K562 (cell line): ENCODE measurements at regions not wholly inside any gene's neighbourhood (a gene's known extent, or its start where the extent isn't known, plus 50 kb on each side); places are given as distances from the start of the nearest gene placed in this dataset.
A peak's percentile ranks its signal among the peaks of the same experiment; 100 is the strongest.

ENCODE experiments used
- CHCHD3 ChIP-seq: fragments of 250-450 bp; sonication (Bioruptor Pico); IDR thresholded peaks from 2 replicates; pipeline ENCODE4 v2.1.2; 2022; ENCODE audit warnings: mild to moderate bottlenecking
- COPS2 ChIP-seq: fragments of 450-650 bp; conservative IDR thresholded peaks from 2 replicates; pipeline ENCODE4 v1.6.1; 2016; ENCODE audit warnings: mild to moderate bottlenecking, moderate library complexity
- ELF1 ChIP-seq: fragments of 200-800 bp; sonication (Bioruptor generic); IDR thresholded peaks from 2 replicates; pipeline ENCODE4 v1.6.1; 2016; ENCODE audit warnings: missing genetic modification characterization, missing compliant biosample characterization
- ETV5 ChIP-seq: sonication (generic); formaldehyde crosslinking; IDR thresholded peaks from 2 replicates; pipeline ENCODE4 v1.4.0; 2020; ENCODE audit warnings: low read depth, mild to moderate bottlenecking, missing genetic modification reagents
- FOS ChIP-seq: IDR thresholded peaks from 3 replicates; pipeline ENCODE4 v1.6.1; 2011; ENCODE audit not compliant: insufficient read length; ENCODE audit errors: extremely low read depth
- HSF4 ChIP-seq: fragments of 250-450 bp; sonication (Bioruptor Pico); IDR thresholded peaks from 2 replicates; pipeline ENCODE4 v2.1.2; 2022; ENCODE audit warnings: mild to moderate bottlenecking, moderate library complexity, borderline replicate concordance
- KAT7 ChIP-seq: sonication (generic); formaldehyde crosslinking; IDR thresholded peaks from 2 replicates; pipeline ENCODE4 v1.8.0; 2022; ENCODE audit warnings: missing genetic modification reagents, mild to moderate bottlenecking, borderline replicate concordance
- L3MBTL2 ChIP-seq: fragments of 450-650 bp; IDR thresholded peaks from 2 replicates; pipeline ENCODE4 v1.6.1; 2016; ENCODE audit warnings: mild to moderate bottlenecking, moderate library complexity
- MIER1 ChIP-seq: fragments of 450-650 bp; IDR thresholded peaks from 2 replicates; pipeline ENCODE4 v1.6.1; 2016; ENCODE audit warnings: antibody characterized with exemption, mild to moderate bottlenecking, low read depth
- MYC ChIP-seq, 2 experiments: fragments of 250-450 bp in 1 of 2; sonication (Bioruptor Pico) in 1 of 2; IDR thresholded peaks; 2 replicates each; pipeline versions ENCODE4 v1.5.1 to v1.6.1; 2012 to 2021; ENCODE audit warnings: low read depth in 2 of 2, borderline replicate concordance in 1 of 2, improper control_type of control experiment in 1 of 2, low read length in 1 of 2, mild to moderate bottlenecking in 1 of 2, moderate library complexity in 1 of 2
- NCOR1 ChIP-seq: fragments of 450-650 bp; IDR thresholded peaks from 2 replicates; pipeline ENCODE4 v1.6.1; 2016; ENCODE audit warnings: mild to moderate bottlenecking, moderate library complexity
- NFE2L1 ChIP-seq: fragments of 450-650 bp; IDR thresholded peaks from 2 replicates; pipeline ENCODE4 v1.6.1; 2016; ENCODE audit warnings: missing genetic modification characterization, low read depth, mild to moderate bottlenecking, missing compliant biosample characterization, moderate library complexity, borderline replicate concordance
- NFRKB ChIP-seq: fragments of 450-650 bp; IDR thresholded peaks from 2 replicates; pipeline ENCODE4 v1.6.1; 2016; ENCODE audit warnings: low read depth
- POLR2AphosphoS5 ChIP-seq: IDR thresholded peaks from 2 replicates; pipeline ENCODE4 v1.6.1; 2011; ENCODE audit warnings: mild to moderate bottlenecking, low read depth, low read length, moderate library complexity; ENCODE audit not compliant: control insufficient read depth, insufficient read depth
- POLR3A ChIP-seq: IDR thresholded peaks from 2 replicates; pipeline ENCODE4 v1.6.1; 2011; ENCODE audit warnings: borderline replicate concordance, mild to moderate bottlenecking, moderate library complexity; ENCODE audit not compliant: insufficient read length, insufficient read depth; ENCODE audit errors: extremely low read depth
- PTRF ChIP-seq: fragments of 450-650 bp; IDR thresholded peaks from 2 replicates; pipeline ENCODE4 v1.6.1; 2016; ENCODE audit warnings: mild to moderate bottlenecking, missing genetic modification characterization, missing compliant biosample characterization
- PURB ChIP-seq: sonication (generic); formaldehyde crosslinking; IDR thresholded peaks from 2 replicates; pipeline ENCODE4 v1.9.0; 2021; ENCODE audit warnings: low read depth, mild to moderate bottlenecking, missing genetic modification reagents
- RAD51 ChIP-seq: fragments of 450-650 bp; IDR thresholded peaks from 2 replicates; pipeline ENCODE4 v1.7.1; 2016; ENCODE audit warnings: low read depth, mild to moderate bottlenecking, borderline replicate concordance
- RFX7 ChIP-seq: fragments of 250-450 bp; sonication (Bioruptor Pico); IDR thresholded peaks from 2 replicates; pipeline ENCODE4 v1.5.1; 2021; ENCODE audit warnings: mild to moderate bottlenecking
- STAT5B ChIP-seq: fragments of 250-450 bp; sonication (Bioruptor Pico); IDR thresholded peaks from 2 replicates; pipeline ENCODE4 v1.8.0; 2021; ENCODE audit warnings: mild to moderate bottlenecking, inconsistent platforms
- VEZF1 ChIP-seq: fragments of 200-800 bp; sonication (Bioruptor generic); IDR thresholded peaks from 2 replicates; pipeline ENCODE4 v1.6.1; 2017; ENCODE audit warnings: missing genetic modification characterization, missing compliant biosample characterization
- XRCC5 ChIP-seq: fragments of 200-400 bp; formaldehyde crosslinking; IDR thresholded peaks from 2 replicates; pipeline ENCODE4 v1.6.1; 2017; ENCODE audit warnings: low read depth, mild to moderate bottlenecking, low read length
- ZHX1 ChIP-seq: fragments of 150-350 bp; conservative IDR thresholded peaks from 2 replicates; pipeline ENCODE4 v1.6.1; 2014; ENCODE audit warnings: low read length
- ZNF274 ChIP-seq: IDR thresholded peaks from 2 replicates; pipeline ENCODE4 v1.6.1; 2011; ENCODE audit warnings: low read depth, mild to moderate bottlenecking, low read length, moderate library complexity, borderline replicate concordance
- ZNF644 ChIP-seq: fragments of 200-800 bp; sonication (Bioruptor generic); IDR thresholded peaks from 2 replicates; pipeline ENCODE4 v1.6.1; 2016; ENCODE audit warnings: low read depth, missing genetic modification characterization, missing compliant biosample characterization
- ZNF79 ChIP-seq: fragments of 250-450 bp; sonication (Bioruptor Pico); IDR thresholded peaks from 2 replicates; pipeline ENCODE4 v1.4.0; 2020; ENCODE audit warnings: low read depth, mild to moderate bottlenecking, moderate library complexity
- ZNF830 ChIP-seq: fragments of 250-450 bp; sonication (Bioruptor Pico); IDR thresholded peaks from 2 replicates; pipeline ENCODE4 v1.5.0; 2021; ENCODE audit warnings: mild to moderate bottlenecking

- TF ChIP-seq ZNF79 (CRISPR knock-in tag) (no peak), FOS (no peak), ZNF274 (no peak), POLR3A (no peak), POLR2AphosphoS5 (peak; percentile 72; the same call in 1 of the 2 replicates), NFE2L1 (tag) (no peak), COPS2 (no peak), MYC (IDR thresholded peaks at IDR 0.05; ENCODE audit: low read depth, low read length) (no peak), MYC (CRISPR knock-in tag; IDR thresholded peaks at IDR 0.05; ENCODE audit: borderline replicate concordance, low read depth) (no peak), ETV5 (CRISPR knock-in tag) (no peak), ELF1 (tag) (no peak), ZHX1 (no peak), NFRKB (no peak), PURB (CRISPR knock-in tag) (no peak), KAT7 (CRISPR knock-in tag) (no peak), ZNF830 (no peak), XRCC5 (no peak), RAD51 (no peak), MIER1 (no peak), NCOR1 (peak; percentile 77), RFX7 (CRISPR knock-in tag) (no peak), CHCHD3 (CRISPR knock-in tag) (no peak), PTRF (tag) (no peak), HSF4 (CRISPR knock-in tag) (no peak), STAT5B (CRISPR knock-in tag) (no peak), L3MBTL2 (no peak), ZNF644 (tag) (no peak), VEZF1 (CRISPR knock-in tag) (peak; percentile 62)
Observed at GRCh38 chr3:127411083-127411727, 123.4 kb upstream of the PRR20G start (continued).
